CD4-positive, alpha-beta T cell treated with Interferon alpha-2 for 1 hour (primary cell): ENCODE measurements at regions not wholly inside any gene's neighbourhood (a gene's known extent, or its start where the extent isn't known, plus 50 kb on each side); places are given as distances from the start of the nearest gene placed in this dataset.

ENCODE experiments used
- DNase-seq, 2 donors: peaks; one replicate each; pipeline ENCODE4 v3.0.0-alpha.2; 2020 to 2022

DNA sequence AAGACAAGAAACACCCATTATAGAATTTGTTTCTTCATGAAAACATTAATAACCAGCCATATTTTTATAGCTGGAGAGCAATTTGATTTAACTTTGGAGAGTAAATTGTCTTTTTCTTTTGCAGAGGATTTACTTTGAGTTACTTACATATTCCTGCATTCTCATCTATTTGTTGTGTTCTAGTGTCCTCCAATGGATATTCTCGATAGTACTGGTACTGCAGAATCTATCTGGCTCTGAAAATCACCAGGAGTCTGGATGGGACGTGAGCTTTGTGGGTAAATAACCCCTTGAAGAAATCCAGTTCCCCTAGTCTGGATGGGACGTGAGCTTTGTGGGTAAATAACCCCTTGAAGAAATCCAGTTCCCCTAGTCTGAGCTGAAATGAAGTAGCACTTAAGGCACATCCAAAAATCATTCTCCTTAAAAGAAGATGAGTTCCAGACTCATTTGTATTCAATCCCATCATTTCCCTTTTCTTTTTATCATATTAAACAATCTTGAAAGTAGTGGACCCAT, 294.1 kb upstream of the UBE2E2 start:
- DNase-seq: no peak

GRCh38 chr3:22916933-22917332, 286.2 kb upstream of the UBE2E2 start:
- no peak for DNase-seq

GRCh38 chr3:22920006-22920405, 283.1 kb upstream of the UBE2E2 start:
- DNase-seq: no peak

GRCh38 chr3:22922317-22922716, 280.8 kb upstream of the UBE2E2 start:
- no peak for DNase-seq

DNA sequence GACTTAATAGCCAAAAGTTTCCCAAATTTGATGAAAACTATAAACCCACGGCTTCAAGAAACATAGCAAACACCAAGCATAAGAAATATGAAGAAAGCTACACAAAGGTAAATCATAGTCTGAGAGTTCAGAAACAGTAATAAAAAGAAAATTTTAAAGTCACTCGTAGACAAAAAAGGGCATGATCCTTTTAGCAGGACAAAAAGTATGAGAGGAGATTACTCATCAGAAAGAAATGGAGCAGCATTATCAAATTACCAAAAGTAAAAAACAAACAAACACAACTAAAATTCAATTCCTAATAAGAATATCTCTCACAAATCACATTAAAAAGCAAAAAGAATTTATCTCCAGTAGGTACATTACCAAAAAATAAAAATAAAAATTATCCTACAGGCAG, 279.4 kb upstream of the UBE2E2 start:
- DNase-seq: no peak

GRCh38 chr3:22928216-22929110, 274.7 kb upstream of the UBE2E2 start:
- no peak for DNase-seq

GRCh38 chr3:22933051-22933840, 269.9 kb upstream of the UBE2E2 start:
- DNase-seq: no peak

GRCh38 chr3:22933841-22934116, 269.3 kb upstream of the UBE2E2 start:
- no peak for DNase-seq

DNA sequence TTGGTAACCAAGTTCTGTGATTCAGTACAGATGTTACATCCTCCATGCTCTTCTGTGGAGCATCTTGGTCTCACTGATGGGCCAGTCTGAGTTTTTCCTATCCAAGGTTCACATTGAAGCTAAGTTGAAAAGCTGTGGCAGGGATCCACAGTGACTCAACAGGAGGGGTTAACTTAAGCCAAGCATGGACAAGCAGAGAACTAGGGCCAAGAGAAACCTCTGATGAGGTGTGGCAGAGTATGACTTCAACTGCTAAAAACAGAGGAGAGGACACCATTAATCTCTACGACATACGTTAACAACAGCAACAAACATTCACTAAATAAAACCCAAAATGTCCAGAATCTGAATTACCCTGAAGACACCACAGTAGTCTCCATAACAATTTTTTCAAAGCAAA, 268.1 kb upstream of the UBE2E2 start:
- no peak for DNase-seq

- DNase-seq: no peak
Measured at GRCh38 chr3:22937536-22937935, 265.6 kb upstream of the UBE2E2 start.

DNA sequence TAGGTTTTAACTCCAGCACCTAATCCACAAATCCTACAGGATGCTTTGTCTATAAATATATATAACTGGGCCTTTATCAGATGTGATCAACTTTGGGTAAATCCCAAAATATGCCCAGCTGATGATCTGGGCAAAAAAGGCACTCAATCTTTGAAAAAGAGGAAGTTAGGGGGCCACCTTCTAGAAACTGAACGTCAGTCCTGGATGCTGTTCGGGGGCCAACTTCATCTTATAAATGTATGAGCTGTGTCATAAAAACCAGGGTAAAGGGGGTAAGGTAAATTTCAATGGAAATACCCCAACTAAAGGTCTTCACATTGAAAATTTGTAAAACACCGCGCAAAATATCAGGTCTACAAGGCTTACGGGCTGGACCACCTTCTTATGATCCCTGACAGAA, 264.4 kb upstream of the UBE2E2 start:
- DNase-seq: no peak

- DNase-seq: no peak
Measured at GRCh38 chr3:22939349-22939748, 263.8 kb upstream of the UBE2E2 start.

DNA sequence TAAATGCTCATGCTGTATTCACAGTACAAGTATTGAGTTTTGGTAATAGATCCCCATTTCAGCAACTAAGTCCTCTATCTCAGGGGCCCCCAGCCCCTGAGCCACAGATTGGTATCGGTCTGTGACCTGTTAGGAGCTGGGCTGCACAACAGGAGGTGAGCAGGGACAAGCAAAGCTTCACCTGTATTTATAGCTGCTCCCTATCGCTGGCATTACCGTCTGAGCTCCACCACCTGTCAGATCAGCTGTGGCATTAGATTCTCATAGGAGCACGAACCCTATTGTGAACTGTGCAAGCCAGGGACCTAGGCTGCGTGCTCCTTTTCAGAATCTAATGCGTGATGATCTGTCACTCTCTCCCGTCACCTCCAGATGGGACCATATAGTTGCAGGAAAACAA, 262.8 kb upstream of the UBE2E2 start:
- no peak for DNase-seq

DNA sequence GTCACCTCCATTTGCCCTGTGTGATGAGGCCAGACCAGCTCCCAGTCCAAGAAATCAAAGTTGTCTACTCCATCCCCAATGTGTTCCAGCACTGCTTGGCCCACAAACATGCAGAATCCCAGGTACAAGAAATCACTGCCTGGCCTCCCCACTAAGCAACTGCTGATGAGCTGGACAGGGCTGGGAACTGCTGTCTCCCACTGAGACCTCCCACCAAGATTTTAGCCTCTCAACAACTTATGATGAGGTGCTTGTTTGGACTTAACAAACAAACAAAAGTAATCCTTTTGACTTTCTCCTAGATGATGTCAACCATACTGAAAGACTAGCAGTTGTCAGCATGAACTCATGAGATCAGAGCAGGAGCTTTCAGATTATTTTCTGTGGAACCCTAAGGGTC, 260.1 kb upstream of the UBE2E2 start:
- DNase-seq: no peak

DNA sequence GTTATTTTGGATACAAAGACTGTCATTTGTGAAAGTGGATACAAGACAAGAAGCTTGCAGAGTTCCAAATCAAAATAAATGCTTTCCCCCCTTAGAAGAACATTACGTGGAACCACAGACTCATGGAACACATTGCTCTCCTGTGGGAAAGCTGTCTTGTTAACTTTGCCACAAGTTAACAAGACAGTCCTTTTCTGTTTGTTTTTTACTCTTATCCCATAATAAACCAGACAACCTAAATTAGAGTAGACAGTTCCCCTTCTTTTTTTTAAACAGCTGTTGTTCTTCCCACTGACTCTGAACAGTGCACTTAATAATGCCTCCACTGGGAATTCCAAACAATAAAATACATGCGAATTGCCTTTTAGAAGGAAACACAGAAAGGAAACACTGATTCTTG, 255.3 kb upstream of the UBE2E2 start:
- DNase-seq: no peak

DNA sequence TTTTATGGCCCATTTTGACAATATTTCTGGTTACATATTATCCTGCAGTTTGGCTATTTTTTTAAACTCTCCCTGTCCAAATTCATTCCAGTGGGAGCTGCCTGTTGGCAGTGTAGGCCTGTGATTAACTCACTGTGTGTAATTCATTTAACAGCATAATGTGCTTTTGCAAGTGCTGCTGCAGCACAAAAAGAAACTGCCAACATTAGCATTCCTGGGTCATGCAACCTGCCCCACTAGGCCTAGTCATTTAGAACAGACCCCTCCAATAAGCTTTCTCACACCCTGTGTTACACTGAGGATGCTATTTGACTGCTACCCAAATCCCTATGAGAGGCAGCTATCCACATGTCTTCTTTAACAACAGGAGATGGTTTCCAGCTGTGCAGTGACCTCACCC, 251.2 kb upstream of the UBE2E2 start:
- no peak for DNase-seq

- no peak for DNase-seq
Measured at GRCh38 chr3:22952860-22953259, 250.3 kb upstream of the UBE2E2 start.

- DNase-seq: no peak
Measured at GRCh38 chr3:22959593-22959992, 243.5 kb upstream of the UBE2E2 start.

DNA sequence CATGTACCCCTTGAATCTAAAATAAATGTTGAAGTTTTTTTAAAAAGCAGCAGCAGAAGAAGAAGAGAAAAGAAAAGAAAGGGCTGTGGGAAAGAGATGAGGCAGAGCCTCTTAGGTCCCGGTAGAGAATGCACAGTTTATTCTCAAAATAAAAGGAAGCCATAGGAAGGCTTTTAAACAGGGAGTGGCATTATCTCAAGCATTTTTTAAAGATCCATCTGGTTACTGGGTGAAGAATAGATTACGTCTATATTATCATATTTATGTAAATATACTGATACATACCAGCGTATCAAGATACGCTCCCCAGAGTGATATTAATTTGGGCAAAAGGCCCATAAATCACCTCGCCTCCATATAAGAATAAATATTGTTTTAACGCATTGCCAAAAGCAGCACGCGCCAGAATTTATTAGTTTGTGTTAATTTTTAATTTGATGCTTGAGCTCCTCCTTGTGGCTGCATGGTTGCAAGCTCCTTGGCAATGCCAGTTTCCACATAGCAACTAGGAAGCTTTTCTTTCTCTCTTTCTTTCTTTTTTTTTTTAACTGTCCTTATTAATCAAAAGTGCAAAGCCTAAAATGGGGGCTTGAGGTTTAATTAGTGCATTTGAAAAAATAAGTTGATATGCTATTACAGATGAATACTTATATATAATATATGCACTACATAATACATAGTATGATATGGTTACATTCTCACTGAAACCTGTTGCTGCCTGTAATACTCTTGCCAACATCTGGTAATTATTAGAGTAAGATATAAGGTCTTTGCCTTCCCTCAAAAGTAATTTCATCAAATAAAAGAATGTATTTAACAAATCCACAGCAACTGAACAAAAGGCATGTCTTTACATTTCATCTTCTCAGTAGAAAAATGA, 242.8 kb upstream of the UBE2E2 start:
- no peak for DNase-seq

- DNase-seq: no peak
Measured at GRCh38 chr3:22962244-22962643, 240.9 kb upstream of the UBE2E2 start.

GRCh38 chr3:22966349-22966748, 236.8 kb upstream of the UBE2E2 start:
- DNase-seq: no peak

GRCh38 chr3:22969276-22969675, 233.9 kb upstream of the UBE2E2 start:
- no peak for DNase-seq

- DNase-seq: no peak
Measured at GRCh38 chr3:22971497-22971896, 231.6 kb upstream of the UBE2E2 start.
